Fibroblast of villous mesenchyme (primary cell): ENCODE measurements at regions not wholly inside any gene's neighbourhood (a gene's known extent, or its start where the extent isn't known, plus 50 kb on each side); places are given as distances from the start of the nearest gene placed in this dataset.

Source experiments
- DNase-seq: peaks from one replicate; pipeline ENCODE4 v3.0.0-alpha.2; 2010; ENCODE audit warnings: low read depth
- H3K4me3 ChIP-seq: 2 replicates; pipeline ENCODE4 v1.5.1; 2011; ENCODE audit warnings: low read depth, mild to moderate bottlenecking, low read length
- CTCF ChIP-seq: IDR thresholded peaks from 2 replicates; pipeline ENCODE4 v1.5.1; 2012; ENCODE audit warnings: low read depth, mild to moderate bottlenecking, low read length; ENCODE audit not compliant: insufficient read depth

- no peak overlapping the region for H3K4me3 ChIP-seq
- TF ChIP-seq CTCF = no peak
- no peak for DNase-seq
Measured at GRCh38 chr13:102508411-102508810, 88.4 kb upstream of the TPP2 start.

DNA sequence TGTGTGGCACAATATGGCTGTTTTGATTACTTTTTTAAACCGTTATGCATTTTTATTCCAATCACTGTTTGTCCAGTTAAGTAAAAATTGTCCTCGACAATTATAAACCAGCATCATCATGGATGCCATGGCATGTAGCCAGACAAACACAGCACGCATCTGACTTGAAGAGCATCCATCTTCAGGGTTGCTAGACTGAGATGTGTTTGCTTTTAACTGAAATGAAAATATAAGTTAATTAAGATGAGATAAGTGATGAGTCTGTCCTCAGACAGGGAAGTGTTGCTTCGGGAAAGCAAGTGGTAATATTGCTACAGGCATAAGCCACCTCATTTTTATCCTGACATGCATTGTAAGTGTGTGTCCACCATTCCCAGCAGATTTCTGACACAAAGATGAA, 92.8 kb upstream of the TPP2 start:
- no peak overlapping the region for H3K4me3 ChIP-seq
- DNase-seq = no peak
- no peak for TF ChIP-seq CTCF

GRCh38 chr13:102495663-102496062, 93.8 kb upstream of the FGF14 start:
- H3K4me3 ChIP-seq = no peak overlapping the region
- no peak for TF ChIP-seq CTCF
- DNase-seq = no peak

- TF ChIP-seq CTCF = no peak
- no peak for DNase-seq
Measured at GRCh38 chr13:102487330-102487729, 85.5 kb upstream of the FGF14 start.

DNA sequence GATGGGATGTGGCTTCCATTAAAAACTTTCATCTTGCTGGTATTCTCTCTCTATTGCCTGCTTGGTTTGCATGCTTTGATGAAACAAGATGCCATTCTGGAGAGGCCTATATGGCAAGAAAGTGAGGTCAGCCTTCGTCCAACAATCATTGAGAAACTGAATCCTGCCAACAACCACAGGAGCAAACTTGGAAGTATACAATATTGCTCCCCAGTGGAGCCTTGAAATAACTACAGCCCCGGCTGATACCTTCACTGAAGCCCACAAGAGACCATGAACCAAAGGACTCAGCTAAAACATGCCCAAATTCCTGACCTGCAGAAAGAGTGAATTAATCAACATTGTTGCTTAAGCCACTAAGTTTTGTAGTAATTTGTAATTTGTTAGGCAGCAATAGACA, 82.5 kb upstream of the FGF14 start:
- H3K4me3 ChIP-seq = no peak overlapping the region
- TF ChIP-seq CTCF = no peak
- peak; percentile 4 for DNase-seq

More at GRCh38 chr13:102487330-102487729, 85.5 kb upstream of the FGF14 start:
- no peak overlapping the region for H3K4me3 ChIP-seq

DNA sequence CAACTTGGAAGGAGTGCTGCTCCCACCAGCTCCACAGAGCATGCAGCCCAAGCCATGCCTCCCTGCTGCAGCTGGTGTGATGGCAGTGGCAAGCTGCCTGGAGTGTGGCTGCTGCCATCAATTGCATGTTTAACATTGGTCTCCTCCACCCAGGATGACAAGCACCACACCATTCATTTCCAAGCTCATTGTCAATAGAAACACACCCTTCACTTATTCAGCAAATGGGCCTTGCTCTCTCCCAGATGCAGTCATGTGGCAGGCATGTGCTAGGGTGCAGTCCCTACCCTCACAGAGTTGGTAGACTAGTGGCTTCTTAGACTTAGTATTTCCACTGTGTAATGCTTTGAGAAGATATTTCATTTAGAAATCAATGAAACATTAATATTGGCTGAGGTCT, 70.8 kb upstream of the FGF14 start:
- TF ChIP-seq CTCF = no peak
- no peak overlapping the region for H3K4me3 ChIP-seq
- DNase-seq = no peak

DNA sequence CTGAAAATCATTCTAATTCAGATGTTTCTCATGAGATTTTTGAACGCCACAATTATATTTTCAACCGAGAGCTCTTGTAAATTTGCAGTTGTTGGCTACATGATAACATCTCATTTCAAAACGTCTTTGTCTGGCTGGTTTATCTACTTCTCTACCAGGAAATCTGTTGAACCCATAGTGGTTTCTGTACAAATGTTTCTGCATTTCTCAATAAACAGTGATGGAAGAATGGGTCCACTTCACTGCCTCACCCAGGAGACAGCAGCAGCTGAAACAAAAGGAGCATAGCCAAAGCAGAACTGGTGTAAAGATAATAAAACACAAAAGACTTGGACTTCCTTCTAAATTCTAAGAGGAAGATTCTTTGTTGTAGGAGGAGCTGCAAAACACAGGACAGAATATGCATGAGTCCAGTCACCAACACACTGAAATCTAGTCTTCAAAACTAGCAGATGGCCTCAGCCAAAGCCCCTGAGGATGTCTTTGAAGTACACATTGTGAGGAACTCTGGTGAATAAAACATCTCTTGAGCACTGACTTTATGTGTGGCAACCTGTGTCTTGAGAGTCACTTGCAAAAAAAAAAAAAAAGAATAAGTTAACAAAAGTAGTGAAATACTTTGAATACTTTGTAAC, 68.6 kb upstream of the FGF14 start:
- no peak overlapping the region for H3K4me3 ChIP-seq
- no peak for TF ChIP-seq CTCF
- no peak for DNase-seq
